ENCODE measurements at regions not wholly inside any gene's neighbourhood (a gene's known extent, or its start where the extent isn't known, plus 50 kb on each side); places are given as distances from the start of the nearest gene placed in this dataset.
"Not testable (repeated sequence)": the region's sequence is repeated elsewhere in the genome, so short reads cannot be mapped to it uniquely, and the experiment has no call there.

- TF ChIP-seq, protein P1, sequence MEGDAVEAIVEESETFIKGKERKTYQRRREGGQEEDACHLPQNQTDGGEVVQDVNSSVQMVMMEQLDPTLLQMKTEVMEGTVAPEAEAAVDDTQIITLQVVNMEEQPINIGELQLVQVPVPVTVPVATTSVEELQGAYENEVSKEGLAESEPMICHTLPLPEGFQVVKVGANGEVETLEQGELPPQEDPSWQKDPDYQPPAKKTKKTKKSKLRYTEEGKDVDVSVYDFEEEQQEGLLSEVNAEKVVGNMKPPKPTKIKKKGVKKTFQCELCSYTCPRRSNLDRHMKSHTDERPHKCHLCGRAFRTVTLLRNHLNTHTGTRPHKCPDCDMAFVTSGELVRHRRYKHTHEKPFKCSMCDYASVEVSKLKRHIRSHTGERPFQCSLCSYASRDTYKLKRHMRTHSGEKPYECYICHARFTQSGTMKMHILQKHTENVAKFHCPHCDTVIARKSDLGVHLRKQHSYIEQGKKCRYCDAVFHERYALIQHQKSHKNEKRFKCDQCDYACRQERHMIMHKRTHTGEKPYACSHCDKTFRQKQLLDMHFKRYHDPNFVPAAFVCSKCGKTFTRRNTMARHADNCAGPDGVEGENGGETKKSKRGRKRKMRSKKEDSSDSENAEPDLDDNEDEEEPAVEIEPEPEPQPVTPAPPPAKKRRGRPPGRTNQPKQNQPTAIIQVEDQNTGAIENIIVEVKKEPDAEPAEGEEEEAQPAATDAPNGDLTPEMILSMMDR (tag by site-specific recombination; IDR thresholded peaks at IDR 0.05): not testable (repeated sequence)
- TF ChIP-seq GLI4 (tag by site-specific recombination; IDR thresholded peaks at IDR 0.05): not testable (repeated sequence)
These were observed 2755.4 kb downstream of the RPIA start for GRCh38 chr2:91446915-91447314.
